ENCODE measurements at regions not wholly inside any gene's neighbourhood (a gene's known extent, or its start where the extent isn't known, plus 50 kb on each side); places are given as distances from the start of the nearest gene placed in this dataset.

DNA sequence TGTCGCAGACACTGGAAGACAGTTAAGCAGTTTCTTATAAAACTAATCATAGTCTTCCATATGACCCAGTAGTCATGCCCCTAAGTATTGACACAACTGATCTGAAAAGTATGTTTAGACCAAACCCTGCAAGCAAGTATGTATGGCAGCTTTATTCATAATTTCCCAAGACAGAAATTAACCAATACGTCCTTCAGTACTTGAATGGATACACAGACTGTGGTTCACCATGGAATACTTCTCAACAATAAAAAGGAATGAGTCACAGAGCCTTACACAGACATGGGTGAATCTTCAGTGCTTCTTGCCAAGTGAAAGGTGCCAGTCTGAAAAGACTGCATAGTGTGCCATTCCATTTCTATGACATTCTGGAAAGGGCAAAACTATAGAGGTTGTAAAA lies 50.2 kb upstream of the AKR1E2 start:
- DNase-seq (ENCODE audit: low read depth), result no peak

DNA sequence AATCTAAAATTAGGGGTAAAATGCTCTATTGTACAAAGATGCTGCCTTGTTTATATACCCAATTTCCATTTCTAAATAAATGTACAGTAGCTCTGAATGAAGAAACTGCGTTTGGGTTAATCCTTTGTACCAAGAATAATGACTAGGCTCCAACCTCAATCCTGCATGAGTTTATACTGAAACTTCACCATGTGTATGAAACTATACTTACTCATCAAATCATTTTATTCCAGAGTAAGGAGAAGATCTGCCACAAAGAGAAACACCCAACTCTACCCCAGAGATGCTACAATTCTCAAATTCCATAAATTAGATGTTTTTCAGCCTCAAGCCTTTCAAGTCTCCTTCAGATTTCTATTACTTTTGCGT lies 53.8 kb upstream of the AKR1E2 start:
- no peak for DNase-seq (ENCODE audit: low read depth)

DNA sequence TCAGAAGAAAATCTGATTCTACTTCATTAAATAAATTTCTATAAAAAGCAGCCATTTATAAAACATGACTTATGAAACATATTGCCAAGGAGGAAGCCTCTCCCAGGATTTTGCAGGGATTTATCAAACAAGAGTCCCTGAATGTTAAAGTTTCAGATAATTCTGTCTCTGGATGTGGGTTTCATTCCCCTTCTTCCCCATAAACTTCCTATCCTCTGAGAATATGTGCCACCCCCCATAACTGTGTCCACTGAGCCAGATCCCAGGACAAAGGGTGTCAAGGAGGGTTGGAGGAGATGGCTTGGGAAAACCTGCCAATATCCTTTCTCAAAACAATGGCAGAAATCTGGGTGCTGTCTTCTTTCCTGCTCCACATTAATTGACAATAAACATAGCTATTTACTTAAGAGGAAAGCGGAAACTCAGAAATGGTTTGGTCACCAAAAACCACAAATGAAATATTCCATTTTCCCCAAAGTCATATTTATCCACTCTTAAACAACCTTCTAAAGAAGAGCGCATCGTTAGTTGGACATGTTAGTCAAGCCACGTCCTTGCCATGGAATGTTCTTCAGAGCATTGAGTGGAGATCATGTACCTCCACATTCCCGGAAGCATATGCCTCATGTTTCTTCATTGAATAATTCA lies 54.3 kb upstream of the AKR1E2 start:
- DNase-seq (ENCODE audit: low read depth), result no peak

DNA sequence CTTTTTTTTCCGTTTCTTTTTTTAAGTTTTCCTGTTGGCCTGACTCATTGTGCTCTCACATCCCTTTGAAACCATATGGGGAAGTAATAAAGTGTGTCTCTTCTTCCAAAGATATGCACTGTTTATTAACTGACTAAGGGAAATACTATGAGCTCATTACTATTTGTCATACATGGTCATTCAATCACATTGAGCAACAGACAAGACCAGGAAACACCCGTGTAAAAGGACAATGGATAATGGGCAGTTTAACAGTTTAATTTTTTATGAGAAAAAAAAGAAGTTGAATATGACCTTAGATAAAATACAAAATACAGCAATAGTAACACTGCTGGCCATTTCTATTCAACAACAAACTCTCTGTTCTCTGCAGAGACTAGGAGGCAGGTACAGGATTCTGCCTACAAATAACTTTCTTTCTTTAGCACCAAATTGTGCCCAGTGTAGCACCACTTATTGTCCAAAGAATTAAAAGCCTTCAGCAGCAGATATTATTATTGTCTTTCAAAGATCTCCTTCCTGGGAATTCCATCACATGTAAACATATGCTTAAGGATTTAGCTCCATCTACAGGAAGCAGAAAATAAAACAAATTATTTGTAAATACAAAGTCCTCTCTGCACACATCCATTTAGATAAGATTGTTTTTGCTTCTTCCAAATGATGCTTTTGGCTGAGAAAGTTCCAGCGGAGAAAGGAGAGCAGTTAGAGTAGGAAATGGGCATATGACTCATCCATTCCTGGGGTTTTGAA lies 55.0 kb upstream of the AKR1E2 start:
- DNase-seq (ENCODE audit: low read depth), result no peak

DNA sequence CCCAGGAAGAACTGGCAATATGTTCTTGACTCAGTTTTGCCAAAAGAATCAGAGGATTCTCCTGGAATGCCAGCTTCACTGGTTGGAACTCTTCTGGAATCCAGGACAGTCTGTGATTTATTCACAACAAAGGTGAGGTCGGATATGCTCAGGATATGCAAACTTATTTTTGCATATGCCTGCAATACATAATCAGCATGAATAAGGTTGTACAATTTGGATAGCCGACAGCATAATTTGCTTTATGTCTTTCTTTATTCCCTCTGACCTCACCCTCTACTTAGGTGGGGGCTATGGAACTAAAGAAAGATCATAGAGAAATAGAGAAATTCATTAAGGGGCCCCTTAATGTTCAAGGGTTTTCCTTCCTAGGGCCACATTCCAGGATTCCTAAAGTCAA lies 57.6 kb upstream of the AKR1E2 start:
- DNase-seq (ENCODE audit: low read depth), result no peak

DNA sequence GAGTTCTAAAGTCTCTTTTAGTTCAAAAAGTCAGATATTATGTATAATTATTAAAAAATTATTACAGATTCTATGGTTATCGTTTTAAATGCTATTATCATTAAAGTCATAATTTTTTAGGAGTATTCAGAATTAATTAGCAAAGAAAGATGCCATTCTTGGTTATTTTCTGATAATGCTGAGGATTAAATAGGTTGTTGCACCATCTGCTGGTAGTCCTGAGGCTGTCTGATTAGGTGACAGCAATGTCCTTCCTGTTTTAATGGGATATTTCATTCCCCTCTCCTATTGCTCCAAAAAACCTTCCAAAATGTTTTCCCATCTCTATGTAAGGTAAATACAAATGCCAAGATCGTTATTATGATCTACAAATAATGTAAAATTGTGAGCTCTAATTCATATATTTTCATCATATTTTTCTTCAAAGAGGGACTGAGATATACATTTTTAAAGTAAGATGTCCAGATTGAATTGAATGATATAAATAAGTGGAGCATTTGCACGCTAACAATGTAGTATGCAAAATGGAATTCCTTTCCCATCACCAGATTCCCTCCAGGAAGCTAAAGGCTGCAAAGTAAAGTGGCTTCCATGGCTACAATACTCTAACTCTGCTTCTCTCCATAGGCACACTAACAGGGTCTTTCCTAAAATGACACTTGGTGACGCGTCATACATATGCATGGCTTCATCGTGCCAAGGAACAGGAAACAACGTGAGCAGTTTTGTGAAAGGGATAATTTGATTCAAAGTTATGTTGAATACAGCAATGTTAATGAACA lies 58.8 kb upstream of the AKR1E2 start:
- no peak for DNase-seq (ENCODE audit: low read depth)

DNA sequence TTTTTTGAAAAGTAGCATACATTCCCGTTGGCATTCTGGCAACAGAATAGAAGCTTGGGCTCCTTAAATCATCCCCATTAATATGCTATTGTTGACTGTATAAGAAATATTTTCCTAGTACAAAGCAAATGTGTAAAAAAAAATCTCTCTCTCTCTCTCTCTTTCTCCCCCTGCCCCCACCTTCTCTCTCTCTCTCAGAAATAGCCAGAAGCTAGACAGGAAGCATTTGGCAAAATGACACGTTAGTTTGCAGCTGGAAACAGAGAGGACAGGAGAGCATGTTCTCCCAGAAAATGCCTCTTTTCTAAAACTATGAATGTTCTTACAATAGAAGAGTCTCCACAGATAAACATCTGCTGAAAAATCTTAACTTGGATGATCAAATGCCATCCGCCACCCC lies 59.6 kb upstream of the AKR1E2 start:
- no peak for DNase-seq (ENCODE audit: low read depth)

DNA sequence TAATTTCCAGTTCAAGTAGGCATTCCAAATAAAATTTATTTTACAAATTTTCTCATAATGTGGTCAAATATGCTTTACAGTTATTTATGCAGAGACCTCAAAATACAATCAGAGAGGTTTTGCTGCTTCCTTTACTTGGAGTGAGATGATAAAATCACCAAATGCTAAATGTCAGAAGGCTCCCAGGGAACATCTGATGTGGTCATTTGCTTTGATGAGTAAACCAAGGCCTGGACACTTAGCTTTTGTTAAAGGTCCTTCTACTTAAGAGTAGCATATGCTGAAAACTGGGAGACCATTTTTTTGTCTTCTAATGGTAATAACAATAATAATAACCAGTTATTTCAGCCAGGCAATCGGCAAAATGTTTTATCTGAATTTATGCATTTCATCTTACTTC lies 60.6 kb upstream of the AKR1E2 start:
- no peak for DNase-seq (ENCODE audit: low read depth)

DNA sequence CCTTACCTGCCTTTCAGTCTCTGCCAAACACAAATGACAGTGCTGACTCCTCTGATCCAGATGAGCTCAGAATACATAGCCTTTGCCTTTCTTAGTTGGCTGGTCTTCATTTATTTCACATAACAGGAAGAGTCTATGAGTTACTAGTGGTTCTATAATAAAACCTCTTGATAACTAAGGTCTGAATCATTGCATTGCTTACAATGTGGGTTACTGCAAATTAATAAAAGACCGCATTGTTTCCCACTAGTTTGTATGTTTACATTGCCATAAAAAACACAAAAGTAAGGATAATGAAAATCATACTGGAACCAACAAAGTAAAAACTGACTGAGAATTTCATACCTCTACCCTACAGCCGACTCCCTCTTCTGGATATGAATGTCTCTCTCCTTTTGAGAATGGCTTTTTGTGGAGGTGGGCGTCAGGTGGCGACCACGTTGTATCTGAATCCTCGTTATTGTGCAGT lies 62.0 kb upstream of the AKR1E2 start:
- DNase-seq (ENCODE audit: low read depth), result no peak

DNA sequence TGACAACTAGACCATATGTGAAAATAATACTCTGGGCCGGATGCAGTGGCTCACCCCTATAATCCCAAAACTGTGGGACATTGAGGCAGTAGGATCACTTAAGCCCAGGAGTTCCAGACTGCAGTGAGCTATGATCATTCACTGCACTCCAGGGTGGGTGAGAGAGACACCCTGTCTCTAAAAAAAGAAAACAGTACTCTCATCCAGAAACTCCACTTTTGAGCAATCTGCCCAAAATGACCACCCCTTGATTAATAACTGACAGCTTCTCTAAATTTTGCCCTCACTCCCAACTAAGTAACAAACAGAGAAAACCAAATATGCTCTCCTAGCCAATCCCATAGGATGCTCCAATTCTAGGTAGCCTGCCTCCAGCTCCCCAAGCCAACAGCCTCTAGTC lies 62.5 kb upstream of the AKR1E2 start:
- no peak for DNase-seq (ENCODE audit: low read depth)

DNA sequence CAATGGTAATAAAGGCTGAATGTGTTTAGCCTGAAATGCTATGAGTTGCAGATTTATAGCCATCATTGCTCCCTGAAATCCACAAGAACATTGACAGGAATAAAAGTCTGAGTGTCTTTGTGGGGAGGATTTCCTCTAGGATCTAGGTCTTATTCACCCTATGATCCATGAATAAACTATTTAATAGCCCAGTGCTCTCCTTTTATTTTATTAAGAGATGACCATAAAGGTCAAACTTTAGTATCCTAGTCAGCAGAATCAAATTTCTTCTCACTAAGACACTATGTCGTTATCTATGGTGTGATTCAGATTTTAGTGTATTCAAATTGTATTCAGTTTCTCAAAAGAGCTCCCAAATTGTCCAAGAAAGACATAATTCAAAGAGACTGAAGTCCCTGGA lies 67.8 kb upstream of the AKR1E2 start:
- no peak for DNase-seq (ENCODE audit: low read depth)

DNA sequence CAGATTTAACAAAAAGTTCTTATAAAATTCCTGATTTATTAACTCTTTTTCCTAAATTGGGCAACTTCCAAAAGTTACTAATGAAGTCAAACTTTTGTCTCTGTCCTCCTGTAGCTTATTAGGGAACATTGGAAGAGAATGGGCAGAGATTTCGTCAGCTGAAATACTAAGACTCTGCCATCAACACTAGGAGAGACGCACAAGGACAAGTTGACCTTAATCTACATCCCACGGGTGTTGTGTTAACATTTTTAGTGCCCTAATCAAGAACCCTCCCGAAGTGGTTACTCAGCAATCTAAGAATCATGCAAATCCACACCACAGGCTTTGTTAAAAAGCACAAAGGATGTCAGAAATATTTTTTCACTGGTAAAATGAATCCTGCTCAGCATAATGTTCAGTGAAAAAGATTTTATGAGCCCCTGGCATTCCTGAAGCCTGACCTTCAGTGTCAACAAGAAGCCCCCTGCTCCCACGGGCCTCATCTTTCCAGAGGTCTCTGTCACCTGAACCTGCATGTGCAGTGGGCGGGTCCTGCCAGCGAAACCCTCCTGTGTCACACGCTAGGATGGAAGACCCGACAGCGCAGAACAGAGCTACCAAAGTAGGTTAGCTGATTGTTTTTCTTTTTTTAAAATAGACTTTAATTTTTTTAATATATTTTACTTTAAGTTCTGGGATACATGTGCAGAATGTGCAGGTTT lies 70.6 kb upstream of the AKR1E2 start:
- DNase-seq (ENCODE audit: low read depth), result no peak

DNA sequence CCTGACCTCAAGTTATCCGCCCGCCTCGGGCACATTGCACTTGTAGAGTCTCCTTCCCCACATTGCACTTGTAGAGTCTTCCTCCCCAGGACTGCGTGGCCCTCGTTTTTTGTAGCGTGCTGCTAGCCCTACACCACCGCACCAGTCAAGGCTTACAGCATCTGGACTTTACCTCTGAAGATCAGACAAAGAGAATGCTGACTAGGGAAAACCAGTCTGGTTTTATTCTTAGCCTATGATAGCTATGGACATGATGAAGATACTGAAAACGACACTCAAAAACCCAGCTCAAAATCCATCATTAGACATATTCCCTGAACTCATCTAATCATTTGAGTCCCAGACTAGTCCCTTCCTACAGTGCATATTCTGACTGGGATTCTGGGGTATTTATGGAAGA lies 71.9 kb upstream of the AKR1E2 start:
- DNase-seq (ENCODE audit: low read depth), result no peak

DNA sequence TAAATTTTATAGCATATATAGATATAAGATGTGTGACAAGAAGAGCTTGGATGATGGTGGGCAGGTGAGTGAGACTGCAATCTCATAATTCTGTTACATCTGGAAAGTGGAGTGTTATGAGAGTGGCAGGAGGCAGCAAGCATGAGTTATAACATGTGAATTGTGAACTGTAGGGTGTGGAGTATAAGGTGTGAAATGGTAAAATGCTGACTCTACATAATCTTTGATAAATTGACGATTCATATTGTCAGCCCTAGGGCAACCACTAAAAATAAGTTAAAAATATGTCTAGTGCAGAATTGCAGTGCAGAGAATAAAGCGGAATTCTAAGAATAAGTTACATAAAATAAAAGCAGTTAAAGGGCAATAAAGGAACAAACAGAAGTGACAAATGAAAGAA lies 74.8 kb upstream of the AKR1E2 start:
- DNase-seq (ENCODE audit: low read depth), result no peak

DNA sequence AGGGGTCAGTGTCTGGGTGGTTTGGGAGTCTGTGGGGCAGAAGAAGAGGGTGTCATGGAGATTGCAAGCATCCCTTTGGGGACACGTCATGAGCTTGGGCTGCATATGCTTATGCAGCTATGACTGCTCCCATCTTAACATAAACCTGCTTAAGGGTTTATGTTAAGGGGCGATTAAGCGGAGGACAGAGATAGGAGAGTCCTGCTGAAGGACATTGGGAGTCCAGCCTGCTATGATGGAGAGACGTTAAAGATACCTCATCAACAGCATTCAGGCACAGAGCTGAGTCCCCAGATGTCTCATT lies 76.8 kb upstream of the AKR1E2 start:
- no peak for DNase-seq (ENCODE audit: low read depth)

DNA sequence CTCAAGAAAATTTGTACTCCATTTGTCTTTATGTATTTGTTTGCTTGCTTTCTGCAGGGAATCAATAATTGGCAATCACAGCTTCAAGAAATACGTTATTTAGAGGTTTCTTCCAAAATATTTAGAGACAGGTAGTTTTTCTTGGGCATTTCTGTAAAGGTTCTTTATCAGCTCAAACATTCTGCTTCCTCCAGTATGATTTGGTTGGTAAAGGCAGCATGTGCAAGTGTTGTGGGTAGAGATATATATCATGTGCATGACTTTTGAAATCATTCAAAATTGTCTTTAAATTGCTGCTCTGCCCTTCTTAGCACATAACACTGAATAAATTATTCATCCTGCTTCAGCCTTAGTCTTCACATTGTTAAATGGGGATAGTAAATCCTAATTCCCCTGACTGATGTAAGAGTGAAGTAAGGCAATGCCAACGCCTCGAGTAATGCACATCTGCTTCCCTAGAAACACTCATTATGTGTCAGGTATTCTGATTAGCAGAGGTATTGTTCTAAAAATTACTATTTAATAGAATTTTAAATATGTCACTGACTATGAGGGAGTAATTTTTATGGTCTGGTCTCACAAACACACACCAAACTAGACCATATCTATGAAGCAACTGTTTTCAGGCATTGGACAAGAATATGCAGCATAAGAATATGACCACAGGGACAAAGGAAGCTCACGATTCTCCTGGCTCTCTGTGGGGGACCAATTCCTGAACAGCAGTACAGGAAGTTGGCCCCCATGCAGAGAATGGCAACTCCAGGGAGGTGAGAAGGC lies 77.3 kb upstream of the AKR1E2 start:
- no peak for DNase-seq (ENCODE audit: low read depth)

DNA sequence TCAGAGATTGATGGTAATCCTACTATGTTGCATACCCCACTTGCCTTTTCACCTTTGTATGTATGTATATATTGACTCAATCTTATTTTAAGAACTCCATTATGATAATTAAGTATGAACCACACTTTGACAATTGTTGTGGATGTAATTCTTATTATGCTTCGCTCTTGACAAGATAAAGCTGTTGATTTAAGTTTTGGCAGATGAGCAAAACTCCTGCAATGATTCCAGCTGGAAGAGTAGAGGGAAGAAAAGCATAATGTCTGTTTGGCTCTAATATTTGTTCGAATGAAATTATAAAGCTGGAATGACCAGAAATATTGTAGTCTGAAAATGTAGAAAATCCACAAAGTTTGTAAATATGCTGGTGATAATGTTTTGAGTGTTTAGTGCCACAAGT lies 83.8 kb upstream of the AKR1E2 start:
- DNase-seq (ENCODE audit: low read depth), result no peak

DNA sequence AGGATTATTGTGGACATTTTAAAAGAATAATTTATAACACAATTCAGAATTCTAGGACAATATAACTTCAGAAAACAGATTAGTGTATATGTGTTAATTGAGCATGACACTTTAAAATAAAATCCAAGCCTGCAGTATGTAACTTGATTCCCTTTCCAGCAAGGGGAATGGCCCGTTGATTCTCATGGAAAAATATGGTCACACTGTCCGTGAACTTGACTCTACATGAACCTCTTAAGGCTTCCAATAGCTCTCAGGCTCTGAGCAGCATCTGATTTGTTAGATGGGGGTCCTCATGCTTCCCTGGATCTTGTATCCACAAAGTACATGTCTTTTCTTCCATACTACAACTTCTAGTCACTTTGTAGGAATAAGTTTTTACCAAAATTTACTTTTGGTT lies 85.5 kb upstream of the AKR1E2 start:
- DNase-seq (ENCODE audit: low read depth), result no peak

DNA sequence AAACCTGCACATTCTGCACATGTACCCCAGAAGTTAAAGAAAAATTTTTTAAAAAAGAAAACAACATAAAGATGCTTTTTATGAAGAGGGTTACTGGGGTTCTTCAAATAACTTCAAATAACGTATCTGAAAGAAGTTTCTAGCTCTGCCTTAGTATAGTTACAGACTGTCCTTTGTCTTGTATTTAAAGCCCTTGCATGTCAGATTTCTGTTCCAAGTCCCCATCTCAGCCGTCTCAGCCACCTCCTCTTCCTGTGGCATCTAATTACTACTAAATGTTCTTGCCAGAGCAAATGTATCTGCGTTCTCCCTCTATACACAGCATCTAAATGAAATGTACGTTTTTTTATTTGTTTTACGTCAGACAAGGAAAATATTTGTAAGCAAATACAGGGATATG lies 89.4 kb upstream of the AKR1E2 start:
- DNase-seq (ENCODE audit: low read depth), result no peak

DNA sequence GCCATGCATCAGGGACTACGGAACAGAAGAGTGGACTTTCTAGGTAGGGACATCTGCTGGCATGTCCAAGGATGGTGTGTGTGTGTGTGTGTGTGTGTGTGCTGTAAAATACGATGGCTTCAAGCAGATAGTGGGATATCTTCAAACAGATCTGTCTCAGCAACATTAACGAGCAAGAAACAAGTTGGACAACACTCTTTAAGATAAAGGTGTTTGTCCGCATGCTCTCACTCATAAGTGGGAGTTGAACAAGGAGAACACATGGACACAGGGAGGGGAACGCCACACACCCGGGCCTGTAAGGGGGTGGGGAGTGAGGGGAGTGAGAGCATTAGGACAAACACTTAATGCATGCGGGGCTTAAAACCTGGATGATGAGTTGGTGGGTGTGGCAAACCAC lies 89.8 kb upstream of the AKR1E2 start:
- DNase-seq (ENCODE audit: low read depth), result no peak

DNA sequence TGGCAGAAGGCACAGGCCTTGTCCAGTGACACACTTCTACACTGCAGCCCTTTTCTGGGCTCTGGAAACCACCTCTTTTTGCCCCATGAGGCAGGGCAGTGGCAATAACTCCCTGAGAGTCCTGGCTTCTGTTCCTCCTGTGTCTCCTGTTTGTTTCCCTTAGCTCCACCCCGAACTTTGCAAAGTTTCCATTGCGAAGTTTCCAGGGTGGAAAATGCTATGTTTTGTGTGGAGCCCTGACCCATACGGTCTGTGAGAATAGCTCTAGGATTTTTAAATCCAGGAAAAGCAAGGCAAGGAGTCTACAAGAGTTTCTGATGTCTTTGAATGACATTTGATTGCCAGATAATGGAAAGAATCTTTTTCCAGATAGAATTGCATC lies 92.2 kb upstream of the AKR1E2 start:
- no peak for DNase-seq (ENCODE audit: low read depth)

All from activated T-helper 9 cell treated with anti-CD3 and anti-CD28 coated beads, Interleukin-2, amount 50 U/mL, for 16 hours (primary cell).